Osteocyte (in vitro differentiated cells): ENCODE measurements at regions not wholly inside any gene's neighbourhood (a gene's known extent, or its start where the extent isn't known, plus 50 kb on each side); places are given as distances from the start of the nearest gene placed in this dataset.

Experiments
- DNase-seq: peaks from one replicate; pipeline ENCODE4 v3.0.0; 2021; ENCODE audit warnings: mixed read lengths; ENCODE audit not compliant: unreplicated experiment; ENCODE audit errors: extremely low spot score
- H3K27ac Mint-ChIP-seq: one replicate; pipeline ENCODE4 v1.8.0; 2021; ENCODE audit warnings: mild to moderate bottlenecking, mixed read lengths; ENCODE audit not compliant: unreplicated experiment
- H3K27me3 Mint-ChIP-seq: one replicate; pipeline ENCODE4 v1.8.0; 2021; ENCODE audit warnings: mixed read lengths; ENCODE audit not compliant: unreplicated experiment
- H3K36me3 Mint-ChIP-seq: one replicate; pipeline ENCODE4 v1.8.0; 2021; ENCODE audit warnings: mixed read lengths; ENCODE audit not compliant: unreplicated experiment
- H3K4me1 Mint-ChIP-seq: one replicate; pipeline ENCODE4 v1.8.0; 2021; ENCODE audit warnings: mixed read lengths; ENCODE audit not compliant: unreplicated experiment
- H3K4me3 Mint-ChIP-seq: one replicate; pipeline ENCODE4 v1.8.0; 2021; ENCODE audit warnings: mild to moderate bottlenecking, moderate library complexity, mixed read lengths; ENCODE audit not compliant: unreplicated experiment
- H3K9me3 Mint-ChIP-seq: one replicate; pipeline ENCODE4 v1.8.0; 2021; ENCODE audit warnings: mixed read lengths; ENCODE audit not compliant: unreplicated experiment
- TF ChIP-seq, protein P1 (sequence below): fragments of 200-600 bp; sonication (generic); IDR thresholded peaks from 2 replicates; pipeline ENCODE4 v1.5.0; 2021; ENCODE audit warnings: antibody characterized with exemption, mild to moderate bottlenecking, moderate library complexity

DNA sequence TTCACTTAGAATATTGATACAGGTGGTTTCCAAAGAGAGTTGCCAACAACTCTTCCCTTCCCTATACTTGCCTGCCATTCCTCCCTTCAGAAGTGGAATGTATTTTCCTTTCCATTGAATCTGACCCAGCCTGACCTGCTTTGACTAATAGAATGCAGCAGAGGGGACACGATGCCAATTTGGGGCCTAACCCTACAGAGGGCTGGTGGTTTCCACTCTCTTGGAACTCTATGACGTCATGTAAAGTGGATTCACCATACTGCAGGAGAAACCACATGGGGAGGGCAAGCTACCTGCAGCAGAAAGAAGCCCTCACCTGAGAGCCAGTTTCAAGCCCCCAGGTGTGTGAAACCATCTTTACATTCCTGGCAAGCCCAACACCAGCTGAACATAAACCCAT, 98.9 kb upstream of the TRIB2 start:
- DNase-seq = no peak
- Mint-ChIP-seq H3K4me1 (peaks cover 38% of the 10 kb centered on the region), H3K27ac (peak overlapping the region; percentile 9), H3K27me3 (no peaks in the 10 kb centered on the region), H3K4me3 (no peak overlapping the region), H3K9me3 (no peaks in the 10 kb centered on the region), H3K36me3 (no peaks in the 10 kb centered on the region)
- TF ChIP-seq, protein P1, sequence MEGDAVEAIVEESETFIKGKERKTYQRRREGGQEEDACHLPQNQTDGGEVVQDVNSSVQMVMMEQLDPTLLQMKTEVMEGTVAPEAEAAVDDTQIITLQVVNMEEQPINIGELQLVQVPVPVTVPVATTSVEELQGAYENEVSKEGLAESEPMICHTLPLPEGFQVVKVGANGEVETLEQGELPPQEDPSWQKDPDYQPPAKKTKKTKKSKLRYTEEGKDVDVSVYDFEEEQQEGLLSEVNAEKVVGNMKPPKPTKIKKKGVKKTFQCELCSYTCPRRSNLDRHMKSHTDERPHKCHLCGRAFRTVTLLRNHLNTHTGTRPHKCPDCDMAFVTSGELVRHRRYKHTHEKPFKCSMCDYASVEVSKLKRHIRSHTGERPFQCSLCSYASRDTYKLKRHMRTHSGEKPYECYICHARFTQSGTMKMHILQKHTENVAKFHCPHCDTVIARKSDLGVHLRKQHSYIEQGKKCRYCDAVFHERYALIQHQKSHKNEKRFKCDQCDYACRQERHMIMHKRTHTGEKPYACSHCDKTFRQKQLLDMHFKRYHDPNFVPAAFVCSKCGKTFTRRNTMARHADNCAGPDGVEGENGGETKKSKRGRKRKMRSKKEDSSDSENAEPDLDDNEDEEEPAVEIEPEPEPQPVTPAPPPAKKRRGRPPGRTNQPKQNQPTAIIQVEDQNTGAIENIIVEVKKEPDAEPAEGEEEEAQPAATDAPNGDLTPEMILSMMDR = no peak

DNA sequence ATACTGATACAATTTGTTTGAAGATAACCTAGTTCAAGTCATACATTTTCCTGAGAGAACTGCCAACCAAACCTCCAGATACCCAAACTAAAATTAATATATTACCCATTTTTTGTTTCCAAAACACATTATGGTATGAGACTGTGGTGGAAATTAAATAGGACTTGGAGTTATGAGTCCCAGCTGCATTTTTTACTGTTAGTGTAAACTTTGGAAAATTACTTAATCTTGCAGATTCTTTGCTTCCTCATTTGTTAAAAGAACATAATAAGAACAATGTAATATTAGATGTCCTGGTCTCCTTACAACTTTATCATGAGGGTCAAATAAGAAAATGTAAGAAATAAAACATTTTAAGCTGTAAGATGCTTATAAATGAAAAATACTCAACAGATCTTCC, 98.2 kb upstream of the TRIB2 start:
- H3K4me1 Mint-ChIP-seq = peaks cover 35% of the 10 kb centered on the region
- peak overlapping the region; percentile 5 for H3K27ac Mint-ChIP-seq
- TF ChIP-seq, protein P1 = no peak
- H3K9me3 Mint-ChIP-seq = no peaks in the 10 kb centered on the region
- H3K4me3 Mint-ChIP-seq = no peak overlapping the region
- DNase-seq = no peak
- H3K27me3 Mint-ChIP-seq = no peaks in the 10 kb centered on the region
- no peaks in the 10 kb centered on the region for H3K36me3 Mint-ChIP-seq

DNA sequence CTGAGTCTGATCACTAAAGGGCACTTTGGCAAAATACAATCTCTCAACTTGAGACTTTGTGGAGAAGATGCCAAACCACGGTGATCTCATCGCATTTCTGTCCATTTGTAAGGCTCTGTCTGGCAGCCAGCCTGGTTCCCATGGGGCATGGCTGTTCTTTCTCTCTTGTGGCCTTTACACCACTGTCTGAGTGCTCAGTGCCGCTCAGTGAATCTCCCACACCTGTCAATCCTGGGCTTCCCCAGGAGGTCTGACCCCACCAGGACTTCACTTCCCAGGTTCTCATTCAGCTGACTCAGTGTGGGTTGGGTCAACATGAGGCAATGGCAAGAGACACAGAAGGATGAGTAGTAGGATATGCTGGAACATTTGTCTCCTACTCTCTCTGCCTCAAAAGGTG, 96.8 kb upstream of the TRIB2 start:
- Mint-ChIP-seq H3K4me1 (peaks cover 36% of the 10 kb centered on the region), H3K4me3 (no peak overlapping the region), H3K27me3 (no peaks in the 10 kb centered on the region), H3K36me3 (no peaks in the 10 kb centered on the region), H3K9me3 (no peaks in the 10 kb centered on the region), H3K27ac (peak overlapping the region; percentile 68)
- TF ChIP-seq, protein P1 = no peak
- DNase-seq = no peak

DNA sequence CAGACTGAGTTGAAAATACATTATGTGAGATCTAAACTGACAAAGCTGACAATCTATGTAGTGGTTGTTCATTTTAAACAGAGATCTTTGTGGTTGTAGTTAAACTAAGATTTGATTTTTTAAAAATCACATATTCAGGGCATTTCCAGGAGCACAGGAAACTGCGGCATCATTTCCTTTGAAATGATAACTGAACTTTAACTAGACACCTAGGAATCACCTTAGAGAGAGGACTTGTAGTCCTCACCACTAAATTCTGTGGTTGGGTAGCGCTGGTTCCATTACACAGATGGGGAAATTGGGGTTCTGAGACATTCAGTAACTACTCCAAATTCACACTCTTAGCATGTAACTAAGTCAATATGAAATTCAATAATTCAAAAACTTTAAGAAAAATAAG, 96.0 kb upstream of the TRIB2 start:
- DNase-seq = no peak
- Mint-ChIP-seq H3K4me3 (no peak overlapping the region), H3K36me3 (no peaks in the 10 kb centered on the region), H3K9me3 (no peaks in the 10 kb centered on the region), H3K4me1 (peaks cover 39% of the 10 kb centered on the region), H3K27ac (no peak overlapping the region), H3K27me3 (no peaks in the 10 kb centered on the region)
- TF ChIP-seq, protein P1 = no peak

DNA sequence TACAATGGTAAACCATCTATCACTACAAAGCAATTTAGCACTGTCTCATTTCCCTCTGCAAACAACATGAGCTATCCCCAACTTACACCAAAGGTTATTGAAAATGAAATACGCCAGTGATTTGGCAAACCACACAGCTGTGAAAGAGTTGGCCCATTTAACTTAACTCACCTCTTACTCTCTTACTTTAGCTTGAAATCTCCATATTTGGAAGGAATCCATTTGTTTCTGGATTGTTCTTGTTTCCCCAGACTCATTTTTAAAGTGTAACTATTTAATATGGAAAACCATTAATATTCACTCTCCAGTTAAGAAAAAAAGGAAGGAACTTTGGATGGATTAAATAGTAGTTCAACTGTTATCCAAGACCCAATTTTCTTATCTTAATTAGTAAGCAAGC, 93.7 kb upstream of the TRIB2 start:
- Mint-ChIP-seq H3K27me3 (no peaks in the 10 kb centered on the region), H3K4me3 (no peak overlapping the region), H3K36me3 (no peaks in the 10 kb centered on the region), H3K27ac (no peak overlapping the region), H3K9me3 (no peaks in the 10 kb centered on the region), H3K4me1 (peaks cover 30% of the 10 kb centered on the region)
- DNase-seq = no peak
- TF ChIP-seq, protein P1 = no peak
